Mucosa of descending colon (tissue), 3 donors: ENCODE measurements at regions not wholly inside any gene's neighbourhood (a gene's known extent, or its start where the extent isn't known, plus 50 kb on each side); places are given as distances from the start of the nearest gene placed in this dataset.
"Not testable (repeated sequence)": the region's sequence is repeated elsewhere in the genome, so short reads cannot be mapped to it uniquely, and the experiment has no call there.

Source experiments
- ATAC-seq: fragments of 200-7000 bp; cut with Tn5 transposase; one replicate; pipeline ENCODE4 v1.9.1; 2020; ENCODE audit warnings: mild to moderate bottlenecking, moderate library complexity
- DNase-seq, 3 donors: peaks; one replicate each; pipeline ENCODE4 v3.0.0-alpha.2; 2020
- H3K36me3 ChIP-seq: fragments of 200-600 bp; one replicate; pipeline ENCODE4 v1.8.0; 2021; ENCODE audit warnings: low read depth, mild to moderate bottlenecking
- H3K4me1 ChIP-seq: fragments of 200-600 bp; one replicate; pipeline ENCODE4 v1.8.0; 2021; ENCODE audit warnings: low read depth, mild to moderate bottlenecking
- H3K4me3 ChIP-seq: fragments of 200-600 bp; one replicate; pipeline ENCODE4 v1.8.0; 2021; ENCODE audit warnings: mild to moderate bottlenecking
- H3K9me3 ChIP-seq: fragments of 200-600 bp; one replicate; pipeline ENCODE4 v1.8.0; 2021; ENCODE audit warnings: mild to moderate bottlenecking
- CTCF ChIP-seq: fragments of 200-600 bp; IDR thresholded peaks from one replicate; pipeline ENCODE4 v1.8.0; 2022; ENCODE audit warnings: antibody characterized with exemption, mild to moderate bottlenecking
- intact Hi-C, 2 donors: fragments of 100-400 bp; cut with DNase I in 1 of 2; cut with micrococcal nuclease in 1 of 2; formaldehyde crosslinking; loops; one replicate each; pipeline versions ENCODE4 v1.11.0 to v1.11.1; 2022; cut with DNase I, micrococcal nuclease
- donor health status: DM: no; HTN: no; CAD: no; lungs with moderate emphysema.
- donor health status: DM: no; HTN: no; CAD: no.
- donor health status: DM: no; HTN: yes; CAD: no.

GRCh38 chr7:68977385-68978055, 620.8 kb upstream of the AUTS2 start:
- Histone ChIP-seq H3K36me3 (no peaks in the 10 kb centered on the region), H3K4me3 (no peak overlapping the region), H3K9me3 (peaks cover 45% of the 10 kb centered on the region), H3K4me1 (no peaks in the 10 kb centered on the region)
- ATAC-seq, result no peak
- TF ChIP-seq CTCF, result no peak
- DNase-seq, result no peak
- intact Hi-C loops, result no loop called here

- Histone ChIP-seq H3K36me3 (no peaks in the 10 kb centered on the region), H3K4me3 (no peak overlapping the region), H3K9me3 (peaks cover 41% of the 10 kb centered on the region), H3K4me1 (no peaks in the 10 kb centered on the region)
- intact Hi-C loops, result no loop called here
- no peak for ATAC-seq
- no peak for TF ChIP-seq CTCF
- no peak for DNase-seq
Measured at GRCh38 chr7:68978710-68979109, 619.6 kb upstream of the AUTS2 start.

- Histone ChIP-seq H3K9me3 (peaks cover 45% of the 10 kb centered on the region), H3K4me1 (no peaks in the 10 kb centered on the region), H3K4me3 (no peak overlapping the region), H3K36me3 (no peaks in the 10 kb centered on the region)
- TF ChIP-seq CTCF, result no peak
- intact Hi-C loops, result no loop called here
- DNase-seq, result no peak
- ATAC-seq, result no peak
Measured at GRCh38 chr7:68980011-68980410, 618.3 kb upstream of the AUTS2 start.

GRCh38 chr7:68980432-68980831, 617.8 kb upstream of the AUTS2 start:
- H3K4me1 ChIP-seq, H3K4me3 ChIP-seq, DNase-seq, ATAC-seq, intact Hi-C loops, H3K36me3 ChIP-seq: not testable (repeated sequence)
- H3K9me3 ChIP-seq, result peaks cover 45% of the 10 kb centered on the region

- intact Hi-C loops, result no loop called here
- no peak overlapping the region for H3K4me3 ChIP-seq
- peaks cover 49% of the 10 kb centered on the region for H3K9me3 ChIP-seq
- no peak for ATAC-seq
- no peak for TF ChIP-seq CTCF
- no peak for DNase-seq
- no peaks in the 10 kb centered on the region for H3K4me1 ChIP-seq
- H3K36me3 ChIP-seq, result no peaks in the 10 kb centered on the region
Measured at GRCh38 chr7:68984306-68984705, 614.0 kb upstream of the AUTS2 start.

DNA sequence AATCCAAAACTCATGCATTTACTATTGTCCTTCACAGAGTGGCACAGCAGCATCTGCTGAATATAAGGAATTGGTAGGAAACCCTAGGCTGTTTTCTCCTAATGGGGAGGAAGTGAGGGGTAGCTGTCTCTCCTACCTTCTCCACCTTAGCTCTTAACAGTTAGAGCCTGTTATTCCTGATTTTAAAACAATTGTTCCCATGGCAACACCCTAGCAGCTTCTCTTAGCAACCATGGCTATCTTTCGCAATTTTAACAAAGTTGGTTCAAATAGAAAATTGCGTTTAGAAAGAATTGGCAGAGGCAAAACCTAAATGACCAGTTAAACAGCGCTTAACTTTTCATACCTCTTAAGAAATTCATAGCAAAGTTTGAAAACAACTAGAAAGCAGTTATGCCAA, 603.4 kb upstream of the AUTS2 start:
- DNase-seq (no peak), ATAC-seq (no peak)
- TF ChIP-seq CTCF, result no peak
- Histone ChIP-seq H3K4me3 (no peak overlapping the region), H3K4me1 (no peaks in the 10 kb centered on the region), H3K36me3 (no peaks in the 10 kb centered on the region), H3K9me3 (peaks cover 64% of the 10 kb centered on the region)
- intact Hi-C loops, result no loop called here
